HG03066 (cell line): ENCODE measurements at regions not wholly inside any gene's neighbourhood (a gene's known extent, or its start where the extent isn't known, plus 50 kb on each side); places are given as distances from the start of the nearest gene placed in this dataset.
"Not testable (repeated sequence)": the region's sequence is repeated elsewhere in the genome, so short reads cannot be mapped to it uniquely, and the experiment has no call there.

ENCODE experiments used
- ATAC-seq: cut with Tn5 transposase; IDR thresholded peaks from one replicate; pipeline ENCODE4 v1.9.1; 2021; ENCODE audit warnings: low read depth; ENCODE audit not compliant: unreplicated experiment

- no peak for ATAC-seq
Measured at GRCh38 chr3:17927036-17927435, 184.6 kb upstream of the TBC1D5 start.

GRCh38 chr3:17915341-17915740 is 172.9 kb upstream of the TBC1D5 start:
- no peak for ATAC-seq

- ATAC-seq: no peak
Measured at GRCh38 chr3:17913359-17913758, 170.9 kb upstream of the TBC1D5 start.

GRCh38 chr3:17911986-17912760 is 169.7 kb upstream of the TBC1D5 start:
- no peak for ATAC-seq

GRCh38 chr3:17910922-17911321 is 168.5 kb upstream of the TBC1D5 start:
- ATAC-seq: no peak

GRCh38 chr3:17909714-17910113 is 167.3 kb upstream of the TBC1D5 start:
- ATAC-seq: no peak

GRCh38 chr3:17908399-17909191 is 166.2 kb upstream of the TBC1D5 start:
- ATAC-seq: no peak

- no peak for ATAC-seq
Measured at GRCh38 chr3:17905996-17906395, 163.6 kb upstream of the TBC1D5 start.

GRCh38 chr3:17901893-17902292 is 159.5 kb upstream of the TBC1D5 start:
- no peak for ATAC-seq

- no peak for ATAC-seq
Measured at GRCh38 chr3:17894434-17895060, 152.1 kb upstream of the TBC1D5 start.

- ATAC-seq: no peak
Measured at GRCh38 chr3:17891139-17891856, 148.9 kb upstream of the TBC1D5 start.

GRCh38 chr3:17885986-17886385 is 143.6 kb upstream of the TBC1D5 start:
- no peak for ATAC-seq

- ATAC-seq: no peak
Measured at GRCh38 chr3:17882981-17883380, 140.6 kb upstream of the TBC1D5 start.

- no peak for ATAC-seq
Measured at GRCh38 chr3:17877299-17877698, 134.9 kb upstream of the TBC1D5 start.

GRCh38 chr3:17874636-17875035 is 132.2 kb upstream of the TBC1D5 start:
- ATAC-seq: no peak

- no peak for ATAC-seq
Measured at GRCh38 chr3:17872457-17872856, 130.0 kb upstream of the TBC1D5 start.

- ATAC-seq: no peak
Measured at GRCh38 chr3:17865631-17866030, 123.2 kb upstream of the TBC1D5 start.

- no peak for ATAC-seq
Measured at GRCh38 chr3:17861476-17861875, 119.0 kb upstream of the TBC1D5 start.

- not testable (repeated sequence) for ATAC-seq
Measured at GRCh38 chr3:17860840-17861471, 118.5 kb upstream of the TBC1D5 start.

GRCh38 chr3:17852217-17852616 is 109.8 kb upstream of the TBC1D5 start:
- ATAC-seq: no peak
